ENCODE measurements at regions not wholly inside any gene's neighbourhood (a gene's known extent, or its start where the extent isn't known, plus 50 kb on each side); places are given as distances from the start of the nearest gene placed in this dataset.

DNA sequence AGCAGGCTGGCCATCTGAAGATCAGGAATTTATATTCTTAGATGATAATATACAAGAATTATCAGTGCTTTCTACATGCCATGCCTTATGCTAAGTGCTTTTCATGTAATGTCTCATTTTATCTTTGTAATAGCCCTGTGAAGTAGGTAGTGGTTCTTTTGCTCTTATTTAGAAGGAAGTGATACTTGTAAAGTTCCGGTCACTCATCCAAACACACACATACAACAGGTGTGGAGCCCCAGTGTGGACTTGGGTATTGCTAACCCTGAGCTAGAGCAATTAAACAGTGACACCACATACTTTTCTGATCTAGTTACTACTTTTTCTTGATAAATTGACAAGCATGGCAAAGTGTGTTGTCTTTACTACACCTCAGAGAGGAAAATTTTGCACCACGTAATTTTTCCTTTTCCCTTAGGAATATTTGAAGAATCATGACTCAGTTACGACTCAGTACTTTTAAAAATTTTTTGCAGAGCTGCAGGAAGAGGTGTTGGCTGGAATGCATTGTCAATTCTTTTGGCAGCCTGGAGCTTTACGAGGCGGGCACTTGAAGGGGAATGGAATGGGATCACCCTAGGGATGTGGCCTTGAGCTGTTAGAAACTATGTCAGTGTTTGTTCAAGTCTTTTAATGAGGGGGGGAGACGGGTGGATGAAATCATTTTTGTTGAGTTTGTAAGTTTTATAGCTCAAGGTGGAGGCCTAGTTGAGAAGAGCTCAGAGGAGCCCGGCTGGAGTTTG, 212.5 kb upstream of the CELF2 start:
- Histone ChIP-seq H3K27me3 (ENCODE audit: control insufficient read depth, insufficient read depth, low read length) (no peaks in the 10 kb centered on the region), H3K27ac (ENCODE audit: low read depth, low read length) (no peak overlapping the region), H3K9me3 (ENCODE audit: control insufficient read depth, insufficient read depth, low read length) (no peaks in the 10 kb centered on the region), H3K4me3 (ENCODE audit: low read depth, low read length) (no peak overlapping the region)
- DNase-seq (ENCODE audit: low read depth, low spot score): no peak
- ChIA-PET CTCF (interaction anchor here (1.4 kb wide), 1 partner anchor 1197 kb away, joined by 6 read pairs; no protein-coding TSS in a partner anchor), POLR2A (interaction anchor here (0.9 kb wide), 1 partner anchor 82 kb away, joined by 3 read pairs; no protein-coding TSS in a partner anchor)
- TF ChIP-seq, protein P1, sequence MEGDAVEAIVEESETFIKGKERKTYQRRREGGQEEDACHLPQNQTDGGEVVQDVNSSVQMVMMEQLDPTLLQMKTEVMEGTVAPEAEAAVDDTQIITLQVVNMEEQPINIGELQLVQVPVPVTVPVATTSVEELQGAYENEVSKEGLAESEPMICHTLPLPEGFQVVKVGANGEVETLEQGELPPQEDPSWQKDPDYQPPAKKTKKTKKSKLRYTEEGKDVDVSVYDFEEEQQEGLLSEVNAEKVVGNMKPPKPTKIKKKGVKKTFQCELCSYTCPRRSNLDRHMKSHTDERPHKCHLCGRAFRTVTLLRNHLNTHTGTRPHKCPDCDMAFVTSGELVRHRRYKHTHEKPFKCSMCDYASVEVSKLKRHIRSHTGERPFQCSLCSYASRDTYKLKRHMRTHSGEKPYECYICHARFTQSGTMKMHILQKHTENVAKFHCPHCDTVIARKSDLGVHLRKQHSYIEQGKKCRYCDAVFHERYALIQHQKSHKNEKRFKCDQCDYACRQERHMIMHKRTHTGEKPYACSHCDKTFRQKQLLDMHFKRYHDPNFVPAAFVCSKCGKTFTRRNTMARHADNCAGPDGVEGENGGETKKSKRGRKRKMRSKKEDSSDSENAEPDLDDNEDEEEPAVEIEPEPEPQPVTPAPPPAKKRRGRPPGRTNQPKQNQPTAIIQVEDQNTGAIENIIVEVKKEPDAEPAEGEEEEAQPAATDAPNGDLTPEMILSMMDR (IDR thresholded peaks at IDR 0.05; ENCODE audit: low read depth, low read length): no peak

GRCh38 chr10:10807106-10807505, 210.6 kb upstream of the CELF2 start:
- H3K27ac ChIP-seq (ENCODE audit: low read depth, low read length): no peak overlapping the region
- ChIA-PET POLR2A (no interaction called here), CTCF (no interaction called here)
- TF ChIP-seq, protein P1 (IDR thresholded peaks at IDR 0.05; ENCODE audit: low read depth, low read length): no peak
- H3K4me3 ChIP-seq (ENCODE audit: low read depth, low read length): no peak overlapping the region
- no peak for DNase-seq (ENCODE audit: low read depth, low spot score)
- H3K27me3 ChIP-seq (ENCODE audit: control insufficient read depth, insufficient read depth, low read length): no peaks in the 10 kb centered on the region
- H3K9me3 ChIP-seq (ENCODE audit: control insufficient read depth, insufficient read depth, low read length): no peaks in the 10 kb centered on the region

- H3K27me3 ChIP-seq (ENCODE audit: control insufficient read depth, insufficient read depth, low read length): no peaks in the 10 kb centered on the region
- TF ChIP-seq, protein P1 (IDR thresholded peaks at IDR 0.05; ENCODE audit: low read depth, low read length): no peak
- H3K27ac ChIP-seq (ENCODE audit: low read depth, low read length): no peak overlapping the region
- POLR2A ChIA-PET: no interaction called here
- CTCF ChIA-PET: no interaction called here
- no peak for DNase-seq (ENCODE audit: low read depth, low spot score)
- no peaks in the 10 kb centered on the region for H3K9me3 ChIP-seq (ENCODE audit: control insufficient read depth, insufficient read depth, low read length)
- no peak overlapping the region for H3K4me3 ChIP-seq (ENCODE audit: low read depth, low read length)
These were observed 206.1 kb upstream of the CELF2 start for GRCh38 chr10:10811562-10811961.

GRCh38 chr10:10813656-10814055, 204.0 kb upstream of the CELF2 start:
- DNase-seq (ENCODE audit: low read depth, low spot score): no peak
- Histone ChIP-seq H3K4me3 (ENCODE audit: low read depth, low read length) (no peak overlapping the region), H3K9me3 (ENCODE audit: control insufficient read depth, insufficient read depth, low read length) (no peaks in the 10 kb centered on the region), H3K27ac (ENCODE audit: low read depth, low read length) (no peak overlapping the region), H3K27me3 (ENCODE audit: control insufficient read depth, insufficient read depth, low read length) (no peaks in the 10 kb centered on the region)
- CTCF ChIA-PET: no interaction called here
- TF ChIP-seq, protein P1 (IDR thresholded peaks at IDR 0.05; ENCODE audit: low read depth, low read length): no peak
- POLR2A ChIA-PET: interaction anchor here (0.8 kb wide), 1 partner anchor 19 kb away, joined by 5 read pairs; no protein-coding TSS in a partner anchor

DNA sequence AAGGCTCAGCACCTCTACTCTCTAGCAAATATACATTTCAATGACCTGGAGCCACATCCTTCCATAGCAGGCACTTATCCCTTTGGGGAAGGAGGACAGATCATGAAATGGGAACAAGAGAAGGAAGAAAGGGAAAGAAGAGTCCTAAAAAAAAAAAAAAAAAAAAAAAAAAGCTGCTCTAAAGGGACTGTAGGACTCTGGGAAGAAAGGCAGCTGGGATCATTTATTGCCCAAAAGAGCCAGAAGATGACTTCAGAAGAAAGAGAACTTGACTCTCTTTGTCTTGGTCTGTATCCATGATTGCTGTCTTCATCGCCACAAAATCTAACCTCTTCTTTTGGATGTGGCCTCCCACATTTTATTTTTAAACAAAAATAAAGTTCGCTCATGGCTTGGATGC, 203.6 kb upstream of the CELF2 start:
- TF ChIP-seq, protein P1 (IDR thresholded peaks at IDR 0.05; ENCODE audit: low read depth, low read length): no peak
- Histone ChIP-seq H3K4me3 (ENCODE audit: low read depth, low read length) (no peak overlapping the region), H3K27me3 (ENCODE audit: control insufficient read depth, insufficient read depth, low read length) (no peaks in the 10 kb centered on the region), H3K27ac (ENCODE audit: low read depth, low read length) (no peak overlapping the region), H3K9me3 (ENCODE audit: control insufficient read depth, insufficient read depth, low read length) (no peaks in the 10 kb centered on the region)
- ChIA-PET POLR2A (interaction anchor here (0.8 kb wide), 1 partner anchor 19 kb away, joined by 5 read pairs; no protein-coding TSS in a partner anchor), CTCF (no interaction called here)
- DNase-seq (ENCODE audit: low read depth, low spot score): no peak

Measured in AG04450 (cell line).